H1 (cell line): ENCODE measurements at regions not wholly inside any gene's neighbourhood (a gene's known extent, or its start where the extent isn't known, plus 50 kb on each side); places are given as distances from the start of the nearest gene placed in this dataset.

Source experiments
- TF ChIP-seq, protein P1 (sequence below): fragments of 300-600 bp; sonication (generic); IDR thresholded peaks from 2 replicates; pipeline ENCODE4 v1.7.1; 2012; ENCODE audit warnings: low read length, moderate library complexity, mild to moderate bottlenecking, inconsistent platforms; ENCODE audit not compliant: insufficient replicate concordance

DNA sequence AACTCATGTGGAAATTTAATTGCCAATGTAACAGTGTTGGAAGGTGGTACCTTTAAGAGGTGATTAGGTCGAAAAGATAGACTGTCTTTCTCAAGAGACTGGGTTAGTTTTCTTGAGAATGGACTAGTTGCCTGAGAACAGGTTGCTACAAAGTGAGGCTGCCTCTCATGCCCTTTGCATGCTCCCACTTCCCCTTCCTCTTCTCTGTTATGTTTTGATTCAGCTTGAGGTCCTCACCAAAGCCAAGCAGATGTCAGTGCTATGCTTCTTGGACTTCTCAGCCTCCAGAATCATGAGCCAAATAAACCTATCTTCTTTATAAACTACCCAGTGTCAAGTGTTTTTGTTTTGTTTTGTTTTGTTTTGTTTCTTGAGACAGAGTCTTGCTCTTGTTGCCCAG is 187.0 kb upstream of the RUNX1 start (continued):
- TF ChIP-seq, protein P1, sequence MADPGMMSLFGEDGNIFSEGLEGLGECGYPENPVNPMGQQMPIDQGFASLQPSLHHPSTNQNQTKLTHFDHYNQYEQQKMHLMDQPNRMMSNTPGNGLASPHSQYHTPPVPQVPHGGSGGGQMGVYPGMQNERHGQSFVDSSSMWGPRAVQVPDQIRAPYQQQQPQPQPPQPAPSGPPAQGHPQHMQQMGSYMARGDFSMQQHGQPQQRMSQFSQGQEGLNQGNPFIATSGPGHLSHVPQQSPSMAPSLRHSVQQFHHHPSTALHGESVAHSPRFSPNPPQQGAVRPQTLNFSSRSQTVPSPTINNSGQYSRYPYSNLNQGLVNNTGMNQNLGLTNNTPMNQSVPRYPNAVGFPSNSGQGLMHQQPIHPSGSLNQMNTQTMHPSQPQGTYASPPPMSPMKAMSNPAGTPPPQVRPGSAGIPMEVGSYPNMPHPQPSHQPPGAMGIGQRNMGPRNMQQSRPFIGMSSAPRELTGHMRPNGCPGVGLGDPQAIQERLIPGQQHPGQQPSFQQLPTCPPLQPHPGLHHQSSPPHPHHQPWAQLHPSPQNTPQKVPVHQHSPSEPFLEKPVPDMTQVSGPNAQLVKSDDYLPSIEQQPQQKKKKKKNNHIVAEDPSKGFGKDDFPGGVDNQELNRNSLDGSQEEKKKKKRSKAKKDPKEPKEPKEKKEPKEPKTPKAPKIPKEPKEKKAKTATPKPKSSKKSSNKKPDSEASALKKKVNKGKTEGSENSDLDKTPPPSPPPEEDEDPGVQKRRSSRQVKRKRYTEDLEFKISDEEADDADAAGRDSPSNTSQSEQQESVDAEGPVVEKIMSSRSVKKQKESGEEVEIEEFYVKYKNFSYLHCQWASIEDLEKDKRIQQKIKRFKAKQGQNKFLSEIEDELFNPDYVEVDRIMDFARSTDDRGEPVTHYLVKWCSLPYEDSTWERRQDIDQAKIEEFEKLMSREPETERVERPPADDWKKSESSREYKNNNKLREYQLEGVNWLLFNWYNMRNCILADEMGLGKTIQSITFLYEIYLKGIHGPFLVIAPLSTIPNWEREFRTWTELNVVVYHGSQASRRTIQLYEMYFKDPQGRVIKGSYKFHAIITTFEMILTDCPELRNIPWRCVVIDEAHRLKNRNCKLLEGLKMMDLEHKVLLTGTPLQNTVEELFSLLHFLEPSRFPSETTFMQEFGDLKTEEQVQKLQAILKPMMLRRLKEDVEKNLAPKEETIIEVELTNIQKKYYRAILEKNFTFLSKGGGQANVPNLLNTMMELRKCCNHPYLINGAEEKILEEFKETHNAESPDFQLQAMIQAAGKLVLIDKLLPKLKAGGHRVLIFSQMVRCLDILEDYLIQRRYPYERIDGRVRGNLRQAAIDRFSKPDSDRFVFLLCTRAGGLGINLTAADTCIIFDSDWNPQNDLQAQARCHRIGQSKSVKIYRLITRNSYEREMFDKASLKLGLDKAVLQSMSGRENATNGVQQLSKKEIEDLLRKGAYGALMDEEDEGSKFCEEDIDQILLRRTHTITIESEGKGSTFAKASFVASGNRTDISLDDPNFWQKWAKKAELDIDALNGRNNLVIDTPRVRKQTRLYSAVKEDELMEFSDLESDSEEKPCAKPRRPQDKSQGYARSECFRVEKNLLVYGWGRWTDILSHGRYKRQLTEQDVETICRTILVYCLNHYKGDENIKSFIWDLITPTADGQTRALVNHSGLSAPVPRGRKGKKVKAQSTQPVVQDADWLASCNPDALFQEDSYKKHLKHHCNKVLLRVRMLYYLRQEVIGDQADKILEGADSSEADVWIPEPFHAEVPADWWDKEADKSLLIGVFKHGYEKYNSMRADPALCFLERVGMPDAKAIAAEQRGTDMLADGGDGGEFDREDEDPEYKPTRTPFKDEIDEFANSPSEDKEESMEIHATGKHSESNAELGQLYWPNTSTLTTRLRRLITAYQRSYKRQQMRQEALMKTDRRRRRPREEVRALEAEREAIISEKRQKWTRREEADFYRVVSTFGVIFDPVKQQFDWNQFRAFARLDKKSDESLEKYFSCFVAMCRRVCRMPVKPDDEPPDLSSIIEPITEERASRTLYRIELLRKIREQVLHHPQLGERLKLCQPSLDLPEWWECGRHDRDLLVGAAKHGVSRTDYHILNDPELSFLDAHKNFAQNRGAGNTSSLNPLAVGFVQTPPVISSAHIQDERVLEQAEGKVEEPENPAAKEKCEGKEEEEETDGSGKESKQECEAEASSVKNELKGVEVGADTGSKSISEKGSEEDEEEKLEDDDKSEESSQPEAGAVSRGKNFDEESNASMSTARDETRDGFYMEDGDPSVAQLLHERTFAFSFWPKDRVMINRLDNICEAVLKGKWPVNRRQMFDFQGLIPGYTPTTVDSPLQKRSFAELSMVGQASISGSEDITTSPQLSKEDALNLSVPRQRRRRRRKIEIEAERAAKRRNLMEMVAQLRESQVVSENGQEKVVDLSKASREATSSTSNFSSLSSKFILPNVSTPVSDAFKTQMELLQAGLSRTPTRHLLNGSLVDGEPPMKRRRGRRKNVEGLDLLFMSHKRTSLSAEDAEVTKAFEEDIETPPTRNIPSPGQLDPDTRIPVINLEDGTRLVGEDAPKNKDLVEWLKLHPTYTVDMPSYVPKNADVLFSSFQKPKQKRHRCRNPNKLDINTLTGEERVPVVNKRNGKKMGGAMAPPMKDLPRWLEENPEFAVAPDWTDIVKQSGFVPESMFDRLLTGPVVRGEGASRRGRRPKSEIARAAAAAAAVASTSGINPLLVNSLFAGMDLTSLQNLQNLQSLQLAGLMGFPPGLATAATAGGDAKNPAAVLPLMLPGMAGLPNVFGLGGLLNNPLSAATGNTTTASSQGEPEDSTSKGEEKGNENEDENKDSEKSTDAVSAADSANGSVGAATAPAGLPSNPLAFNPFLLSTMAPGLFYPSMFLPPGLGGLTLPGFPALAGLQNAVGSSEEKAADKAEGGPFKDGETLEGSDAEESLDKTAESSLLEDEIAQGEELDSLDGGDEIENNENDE, result no peak
